Prostate gland (tissue), 2 donors: ENCODE measurements at regions not wholly inside any gene's neighbourhood (a gene's known extent, or its start where the extent isn't known, plus 50 kb on each side); places are given as distances from the start of the nearest gene placed in this dataset.

ENCODE experiments used
- DNase-seq: peaks from one replicate; pipeline ENCODE4 v3.0.0-alpha.2; 2019; ENCODE audit warnings: low spot score
- H3K27ac ChIP-seq, 2 donors: fragments of 200-600 bp; sonication (generic); 2 replicates each; pipeline ENCODE4 v1.5.1; 2017 to 2019
- H3K27me3 ChIP-seq: fragments of 200-600 bp; sonication (generic); replicated peaks from 2 replicates; pipeline ENCODE4 v1.5.1; 2019; ENCODE audit not compliant: insufficient read depth
- H3K36me3 ChIP-seq, 2 donors: fragments of 200-600 bp; sonication (generic); 1 replicate in 1 of 2; 2 replicates in 1 of 2; pipeline versions ENCODE4 v1.5.1 to v1.8.1; 2017 to 2019
- H3K4me1 ChIP-seq: fragments of 200-600 bp; sonication (generic); replicated peaks from 2 replicates; pipeline ENCODE4 v1.5.1; 2019
- H3K4me3 ChIP-seq, 2 donors: fragments of 200-600 bp; sonication (generic); 2 replicates each; pipeline ENCODE4 v1.5.1; 2017 to 2019
- H3K9me3 ChIP-seq: fragments of 200-600 bp; sonication (generic); 2 replicates; pipeline ENCODE4 v1.5.1; 2017
- POLR2A ChIP-seq: fragments of 450-650 bp; IDR thresholded peaks from one replicate; pipeline ENCODE4 v1.6.1; 2016; ENCODE audit warnings: antibody characterized with exemption, mild to moderate bottlenecking
- POLR2AphosphoS5 ChIP-seq: sonication (generic); formaldehyde crosslinking; IDR thresholded peaks from one replicate; pipeline ENCODE4 v1.6.1; 2017; ENCODE audit warnings: antibody characterized with exemption
- WGBS: methylation state at CpG from one replicate; pipeline ENCODE4 v1.1.5; 2018; 5-methylcytosine and 5-hydroxymethylcytosine counted together
- intact Hi-C: fragments of 100-400 bp; cut with DNase I; formaldehyde crosslinking; loops from one replicate; pipeline ENCODE4 v1.14.2; 2022
- TF ChIP-seq, protein P1 (sequence below), 4 experiments: fragments of 200-600 bp in 2 of 4; fragments of 450-650 bp in 2 of 4; sonication (generic) in 2 of 4; IDR thresholded peaks; 1 replicate in 3 of 4; 2 replicates in 1 of 4; pipeline ENCODE4 v1.5.1; 2016 to 2019; ENCODE audit warnings: antibody characterized with exemption in 4 of 4, mild to moderate bottlenecking in 2 of 4, moderate library complexity in 2 of 4

DNA sequence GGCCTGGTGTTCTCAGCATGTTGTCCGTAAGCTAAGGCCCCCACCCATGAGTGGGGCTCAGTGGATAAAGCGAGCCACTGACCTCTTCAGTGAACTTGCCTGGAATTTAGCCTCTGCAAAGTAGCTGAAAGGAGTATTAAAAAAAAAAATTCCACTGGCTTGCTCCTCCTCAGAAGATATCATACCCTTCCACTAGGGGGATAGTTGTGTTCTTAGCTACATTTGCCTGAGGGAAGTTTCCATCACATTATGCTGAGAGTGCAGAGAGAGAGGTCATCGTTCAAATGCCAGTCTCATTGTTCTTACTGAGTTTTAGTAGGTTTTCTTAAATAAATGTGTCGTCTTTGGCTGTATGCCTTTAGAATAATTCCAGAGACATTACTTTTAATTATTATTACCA is 879.7 kb downstream of the JRKL start:
- intact Hi-C loops = no loop called here
- DNase-seq = no peak
- Histone ChIP-seq H3K27me3 (no peaks in the 10 kb centered on the region), H3K4me3 (no peak overlapping the region), H3K9me3 (no peaks in the 10 kb centered on the region), H3K4me1 (no peaks in the 10 kb centered on the region), H3K36me3 (no peaks in the 10 kb centered on the region), H3K27ac (no peak overlapping the region)
- TF ChIP-seq POLR2AphosphoS5 (no peak), POLR2A (no peak)
- TF ChIP-seq, protein P1, sequence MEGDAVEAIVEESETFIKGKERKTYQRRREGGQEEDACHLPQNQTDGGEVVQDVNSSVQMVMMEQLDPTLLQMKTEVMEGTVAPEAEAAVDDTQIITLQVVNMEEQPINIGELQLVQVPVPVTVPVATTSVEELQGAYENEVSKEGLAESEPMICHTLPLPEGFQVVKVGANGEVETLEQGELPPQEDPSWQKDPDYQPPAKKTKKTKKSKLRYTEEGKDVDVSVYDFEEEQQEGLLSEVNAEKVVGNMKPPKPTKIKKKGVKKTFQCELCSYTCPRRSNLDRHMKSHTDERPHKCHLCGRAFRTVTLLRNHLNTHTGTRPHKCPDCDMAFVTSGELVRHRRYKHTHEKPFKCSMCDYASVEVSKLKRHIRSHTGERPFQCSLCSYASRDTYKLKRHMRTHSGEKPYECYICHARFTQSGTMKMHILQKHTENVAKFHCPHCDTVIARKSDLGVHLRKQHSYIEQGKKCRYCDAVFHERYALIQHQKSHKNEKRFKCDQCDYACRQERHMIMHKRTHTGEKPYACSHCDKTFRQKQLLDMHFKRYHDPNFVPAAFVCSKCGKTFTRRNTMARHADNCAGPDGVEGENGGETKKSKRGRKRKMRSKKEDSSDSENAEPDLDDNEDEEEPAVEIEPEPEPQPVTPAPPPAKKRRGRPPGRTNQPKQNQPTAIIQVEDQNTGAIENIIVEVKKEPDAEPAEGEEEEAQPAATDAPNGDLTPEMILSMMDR (IDR thresholded peaks at IDR 0.05) = no peak
- 75% methylated on average over 4 of the region's 4 CpGs for WGBS

DNA sequence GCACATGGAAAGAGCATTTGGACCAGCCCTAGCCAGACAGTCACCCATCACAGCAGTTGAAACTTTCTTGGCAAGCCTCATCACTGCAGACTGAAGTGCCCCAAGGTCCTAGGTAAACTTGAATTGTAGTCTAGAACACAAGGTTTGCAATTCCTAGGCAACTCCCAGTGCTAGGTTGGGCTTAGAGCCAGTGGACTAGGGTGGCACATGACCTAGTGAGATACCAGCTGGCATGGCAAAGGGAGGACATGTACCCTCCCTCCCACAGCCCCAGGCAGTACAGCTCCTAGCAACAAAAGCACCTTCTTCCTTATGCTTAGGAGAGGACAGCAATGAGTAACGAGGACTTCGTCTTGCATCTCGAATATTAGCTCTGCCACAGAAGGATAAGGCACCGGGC is 889.5 kb downstream of the JRKL start:
- TF ChIP-seq POLR2A (no peak), POLR2AphosphoS5 (no peak)
- TF ChIP-seq, protein P1 (IDR thresholded peaks at IDR 0.05) = no peak
- WGBS = 96% methylated on average over 4 of the region's 4 CpGs
- DNase-seq = no peak
- Histone ChIP-seq H3K4me1 (no peaks in the 10 kb centered on the region), H3K27me3 (no peaks in the 10 kb centered on the region), H3K9me3 (no peaks in the 10 kb centered on the region), H3K36me3 (no peaks in the 10 kb centered on the region), H3K27ac (no peak overlapping the region), H3K4me3 (no peak overlapping the region)
- intact Hi-C loops = no loop called here

DNA sequence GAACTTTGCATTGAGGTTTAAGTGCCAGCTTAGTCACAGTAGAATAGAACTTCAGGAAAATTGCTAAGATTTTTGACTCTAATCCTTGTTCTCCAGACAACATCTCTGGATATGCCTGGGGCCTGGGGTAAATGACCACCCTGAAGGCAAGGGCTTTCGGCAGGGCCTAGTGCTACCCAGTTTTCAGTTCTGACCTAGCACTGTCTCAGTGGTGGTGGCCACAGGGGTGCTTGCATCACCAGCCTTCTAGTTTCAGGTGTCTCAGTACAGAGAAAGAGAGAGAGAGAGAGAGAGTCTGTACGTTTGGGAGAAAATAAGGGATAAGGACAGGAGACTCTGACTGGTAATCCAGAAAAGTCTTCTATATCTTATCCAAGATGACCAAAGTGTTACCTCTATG is 890.5 kb downstream of the JRKL start:
- intact Hi-C loops = no loop called here
- TF ChIP-seq POLR2A (no peak), POLR2AphosphoS5 (no peak)
- TF ChIP-seq, protein P1 (IDR thresholded peaks at IDR 0.05) = no peak
- no peaks in the 10 kb centered on the region for H3K36me3 ChIP-seq
- H3K27me3 ChIP-seq = no peaks in the 10 kb centered on the region
- no peaks in the 10 kb centered on the region for H3K9me3 ChIP-seq
- WGBS = 91% methylated on average over 2 of the region's 2 CpGs
- H3K27ac ChIP-seq = no peak overlapping the region
- H3K4me3 ChIP-seq = no peak overlapping the region
- DNase-seq = no peak
- no peaks in the 10 kb centered on the region for H3K4me1 ChIP-seq

DNA sequence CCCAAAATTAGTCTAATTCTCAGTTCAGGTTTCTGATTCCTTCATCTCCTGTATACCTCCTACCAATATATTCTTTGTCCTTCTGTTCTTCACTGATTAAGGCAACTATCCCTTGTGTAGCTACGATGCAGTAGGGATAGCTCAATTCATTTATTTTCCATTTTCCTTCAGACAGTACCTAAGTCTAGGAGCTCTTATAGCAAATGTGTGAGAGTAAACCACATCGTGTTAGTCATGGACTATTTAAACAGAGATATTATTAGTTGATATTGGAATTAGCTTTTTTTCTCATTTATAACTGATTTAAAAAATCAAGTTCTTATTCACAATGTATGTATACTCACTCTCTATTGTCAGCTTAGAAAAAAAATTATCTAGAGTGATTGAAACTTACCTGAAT is 900.0 kb downstream of the JRKL start:
- no peaks in the 10 kb centered on the region for H3K9me3 ChIP-seq
- WGBS = 90% methylated on average over 2 of the region's 2 CpGs
- H3K27me3 ChIP-seq = no peaks in the 10 kb centered on the region
- DNase-seq = no peak
- H3K4me1 ChIP-seq = no peaks in the 10 kb centered on the region
- H3K4me3 ChIP-seq = no peak overlapping the region
- H3K27ac ChIP-seq = no peak overlapping the region
- no peak for TF ChIP-seq POLR2A
- no peak for TF ChIP-seq POLR2AphosphoS5
- TF ChIP-seq, protein P1 (IDR thresholded peaks at IDR 0.05) = no peak
- no peaks in the 10 kb centered on the region for H3K36me3 ChIP-seq
- intact Hi-C loops = no loop called here

DNA sequence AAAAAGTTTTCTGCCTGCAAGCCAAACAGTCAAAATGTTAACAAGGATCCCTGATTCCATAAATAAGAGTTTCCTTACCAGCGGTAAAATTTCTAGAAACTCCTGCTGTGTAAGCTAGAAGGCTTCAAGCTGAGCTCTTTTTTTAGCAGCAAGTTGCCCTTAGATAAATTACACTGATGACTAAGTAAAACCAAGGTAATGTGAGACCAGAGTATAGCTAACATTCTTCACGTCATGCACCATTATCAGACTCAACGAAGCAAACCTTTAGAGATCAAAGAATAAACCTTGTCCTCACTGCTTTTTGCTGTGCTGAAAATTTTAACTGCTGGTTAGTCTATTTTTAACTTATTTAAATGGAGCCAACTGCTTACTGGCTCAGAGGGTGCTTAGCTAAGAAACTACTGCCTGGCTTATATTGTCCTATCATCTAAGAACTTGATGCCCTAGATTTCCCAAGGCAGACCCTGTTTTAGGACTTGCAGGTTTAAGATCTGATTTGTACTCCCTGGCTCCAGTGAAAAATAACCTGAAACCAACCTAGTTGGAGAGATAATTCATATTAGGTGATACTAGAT is 900.7 kb downstream of the JRKL start:
- intact Hi-C loops = no loop called here
- Histone ChIP-seq H3K4me1 (no peaks in the 10 kb centered on the region), H3K27me3 (no peaks in the 10 kb centered on the region), H3K4me3 (no peak overlapping the region), H3K27ac (no peak overlapping the region), H3K36me3 (no peaks in the 10 kb centered on the region), H3K9me3 (no peaks in the 10 kb centered on the region)
- TF ChIP-seq, protein P1 (IDR thresholded peaks at IDR 0.05) = no peak
- TF ChIP-seq POLR2A (no peak), POLR2AphosphoS5 (no peak)
- no peak for DNase-seq
- 30% methylated on average over 3 of the region's 3 CpGs for WGBS
